H1 (cell line): ENCODE measurements at regions not wholly inside any gene's neighbourhood (a gene's known extent, or its start where the extent isn't known, plus 50 kb on each side); places are given as distances from the start of the nearest gene placed in this dataset.

Source experiments
- CHD2 ChIP-seq: IDR thresholded peaks from 2 replicates; pipeline ENCODE4 v1.6.1; 2012; ENCODE audit warnings: low read length, improper control_type of control experiment
- CREB1 ChIP-seq: IDR thresholded peaks from 2 replicates; pipeline ENCODE4 v1.6.1; 2012; ENCODE audit warnings: inconsistent platforms
- KDM4A ChIP-seq: IDR thresholded peaks from one replicate; pipeline ENCODE4 v1.7.1; 2012; ENCODE audit warnings: low read depth, mild to moderate bottlenecking, moderate library complexity, low read length, inconsistent platforms; ENCODE audit not compliant: severe bottlenecking
- MAFK ChIP-seq: IDR thresholded peaks from 2 replicates; pipeline ENCODE4 v1.6.1; 2012; ENCODE audit warnings: low read depth, mild to moderate bottlenecking, improper control_type of control experiment, low read length
- POLR2A ChIP-seq, 2 experiments: IDR thresholded peaks; 1 replicate in 1 of 2; 2 replicates in 1 of 2; pipeline ENCODE4 v1.6.1; 2011; ENCODE audit warnings: low read depth in 2 of 2, low read length in 2 of 2, mild to moderate bottlenecking in 2 of 2; ENCODE audit errors: control extremely low read depth in 1 of 2
- RFX5 ChIP-seq: IDR thresholded peaks from 2 replicates; pipeline ENCODE4 v1.6.1; 2011; ENCODE audit warnings: low read depth, low read length, improper control_type of control experiment, borderline replicate concordance
- SAP30 ChIP-seq: fragments of 300-600 bp; sonication (generic); IDR thresholded peaks from 2 replicates; pipeline ENCODE4 v1.7.1; 2012; ENCODE audit warnings: low read length, moderate library complexity, mild to moderate bottlenecking, inconsistent platforms; ENCODE audit not compliant: insufficient read depth, insufficient replicate concordance
- ZNF274 ChIP-seq: IDR thresholded peaks from 2 replicates; pipeline ENCODE4 v1.7.0; 2012; ENCODE audit warnings: low read length, borderline replicate concordance; ENCODE audit errors: extremely low read depth

- TF ChIP-seq MAFK (no peak), ZNF274 (no peak), SAP30 (no peak), RFX5 (no peak), KDM4A (no peak), CHD2 (no peak), CREB1 (no peak), POLR2A (IDR thresholded peaks at IDR 0.05; ENCODE audit: control extremely low read depth in 1 of 2, low read depth in 2 of 2, low read length in 2 of 2) (no peak)
These were observed 471.2 kb downstream of the NR2F2 start (continued) for GRCh38 chr15:96801576-96802150.
